Fibroblast of the aortic adventitia (primary cell): ENCODE measurements at regions not wholly inside any gene's neighbourhood (a gene's known extent, or its start where the extent isn't known, plus 50 kb on each side); places are given as distances from the start of the nearest gene placed in this dataset. TPM values are rescaled to one million over a fixed set of nuclear protein-coding genes. Genes with fewer than 3 reads are reported as not detected.
A peak's percentile ranks its signal among the peaks of the same experiment; 100 is the strongest.

ENCODE experiments used
- DNase-seq: peaks from one replicate; pipeline ENCODE4 v3.0.0-alpha.2; 2010; ENCODE audit warnings: low read depth
- H3K4me3 ChIP-seq: 2 replicates; pipeline ENCODE4 v1.5.1; 2011; ENCODE audit warnings: low read depth, mild to moderate bottlenecking, control low read depth, low read length, moderate library complexity
- small RNA-seq: library from RNA; depleted of rRNA; stranded (forward); fragments of <200 nt; gene quantifications from one replicate; pipeline ENCODE3, GENCODE V24; 2012
- TF ChIP-seq, protein P1 (sequence below): IDR thresholded peaks from 2 replicates; pipeline ENCODE4 v1.5.1; 2011; ENCODE audit warnings: mild to moderate bottlenecking, low read length, control low read depth, inconsistent platforms; ENCODE audit not compliant: insufficient read depth

DNA sequence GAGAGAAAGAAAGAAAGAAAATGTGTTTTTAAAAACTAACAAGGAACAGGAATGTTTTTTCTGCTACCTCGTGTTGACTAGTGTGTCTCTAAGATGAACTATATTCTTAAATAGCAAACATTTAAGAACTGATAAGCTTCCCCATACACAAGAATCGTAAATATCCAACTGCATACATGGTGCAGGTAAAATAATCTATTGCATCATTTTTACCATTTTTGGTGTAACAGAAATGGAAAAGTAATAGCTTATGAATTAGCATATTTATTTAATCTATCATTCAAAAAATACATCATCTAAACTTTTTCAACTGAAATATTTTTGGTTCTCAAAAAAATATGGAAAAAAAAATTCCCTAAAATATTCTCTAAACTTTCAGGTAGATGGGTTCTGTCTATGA, 59.7 kb upstream of the RAD23B start:
- no peak for DNase-seq
- no peak overlapping the region for H3K4me3 ChIP-seq
- TF ChIP-seq, protein P1, sequence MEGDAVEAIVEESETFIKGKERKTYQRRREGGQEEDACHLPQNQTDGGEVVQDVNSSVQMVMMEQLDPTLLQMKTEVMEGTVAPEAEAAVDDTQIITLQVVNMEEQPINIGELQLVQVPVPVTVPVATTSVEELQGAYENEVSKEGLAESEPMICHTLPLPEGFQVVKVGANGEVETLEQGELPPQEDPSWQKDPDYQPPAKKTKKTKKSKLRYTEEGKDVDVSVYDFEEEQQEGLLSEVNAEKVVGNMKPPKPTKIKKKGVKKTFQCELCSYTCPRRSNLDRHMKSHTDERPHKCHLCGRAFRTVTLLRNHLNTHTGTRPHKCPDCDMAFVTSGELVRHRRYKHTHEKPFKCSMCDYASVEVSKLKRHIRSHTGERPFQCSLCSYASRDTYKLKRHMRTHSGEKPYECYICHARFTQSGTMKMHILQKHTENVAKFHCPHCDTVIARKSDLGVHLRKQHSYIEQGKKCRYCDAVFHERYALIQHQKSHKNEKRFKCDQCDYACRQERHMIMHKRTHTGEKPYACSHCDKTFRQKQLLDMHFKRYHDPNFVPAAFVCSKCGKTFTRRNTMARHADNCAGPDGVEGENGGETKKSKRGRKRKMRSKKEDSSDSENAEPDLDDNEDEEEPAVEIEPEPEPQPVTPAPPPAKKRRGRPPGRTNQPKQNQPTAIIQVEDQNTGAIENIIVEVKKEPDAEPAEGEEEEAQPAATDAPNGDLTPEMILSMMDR, result no peak

DNA sequence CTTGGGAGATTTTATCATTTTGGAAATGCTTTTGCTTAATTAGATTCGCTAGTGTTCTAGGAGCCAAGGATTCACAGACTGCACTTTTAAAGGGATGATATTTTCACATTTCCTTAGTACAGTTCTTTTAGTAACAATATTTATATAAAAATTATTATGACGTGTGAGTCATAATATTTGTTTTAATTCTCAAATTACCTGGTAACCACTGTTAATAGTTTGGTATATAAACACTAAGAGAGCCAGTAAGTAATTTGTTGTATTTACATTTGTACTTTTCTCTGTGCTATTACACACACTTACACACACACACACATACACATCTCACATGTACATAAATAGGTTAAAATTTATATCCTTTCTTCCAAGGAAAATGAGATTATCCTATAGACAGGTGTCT, 58.8 kb upstream of the RAD23B start:
- TF ChIP-seq, protein P1, result no peak
- DNase-seq, result no peak
- no peak overlapping the region for H3K4me3 ChIP-seq

DNA sequence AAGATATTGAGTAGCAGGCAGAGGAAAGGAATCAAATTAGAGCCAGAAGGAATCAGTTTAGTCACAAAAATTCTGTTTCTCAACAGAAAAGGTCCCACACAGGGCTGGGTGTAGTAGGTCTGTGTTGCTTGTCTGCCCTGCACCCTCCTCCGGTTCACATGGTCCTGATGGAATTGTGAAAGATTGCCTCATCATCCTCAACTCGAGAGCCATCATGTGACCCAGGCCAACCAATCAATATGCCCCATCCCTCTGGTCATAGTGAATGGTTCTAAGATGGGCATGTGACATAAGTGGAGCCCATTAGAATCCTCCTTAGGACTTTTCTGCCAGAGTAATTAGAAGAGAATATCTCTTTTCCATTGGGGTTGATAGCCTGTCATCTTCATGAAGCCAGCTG, 56.7 kb upstream of the RAD23B start:
- TF ChIP-seq, protein P1, result no peak
- no peak for DNase-seq
- H3K4me3 ChIP-seq, result no peak overlapping the region

- TF ChIP-seq, protein P1, result no peak
- H3K4me3 ChIP-seq, result no peak overlapping the region
- DNase-seq, result peak; percentile 34
These were observed 55.3 kb upstream of the RAD23B start for GRCh38 chr9:107227774-107228173.

- TF ChIP-seq, protein P1, result no peak
- no peak overlapping the region for H3K4me3 ChIP-seq
- DNase-seq, result no peak
These were observed 54.5 kb upstream of the RAD23B start for GRCh38 chr9:107228496-107229039.

- H3K4me3 ChIP-seq, result no peak overlapping the region
- DNase-seq, result no peak
- TF ChIP-seq, protein P1, result no peak
These were observed 53.8 kb upstream of the RAD23B start for GRCh38 chr9:107229241-107229741.

Small RNA genes lying in the stretch of these regions (small RNA-seq; reads per million reads assigned to genes)
- not detected for gene AL807761.1
